SK-N-MC (cell line): ENCODE measurements at regions not wholly inside any gene's neighbourhood (a gene's known extent, or its start where the extent isn't known, plus 50 kb on each side); places are given as distances from the start of the nearest gene placed in this dataset.

Experiments
- EZH2 ChIP-seq: fragments of 200-600 bp; sonication (generic); IDR thresholded peaks from one replicate; pipeline ENCODE4 v1.6.1; 2017; ENCODE audit warnings: antibody characterized with exemption
- FOXP2 ChIP-seq: optimal IDR thresholded peaks from 2 replicates; pipeline ENCODE3; 2011; ENCODE audit warnings: mild to moderate bottlenecking, moderate library complexity; ENCODE audit not compliant: insufficient read depth; ENCODE audit errors: extremely low read length, control extremely low read depth

DNA sequence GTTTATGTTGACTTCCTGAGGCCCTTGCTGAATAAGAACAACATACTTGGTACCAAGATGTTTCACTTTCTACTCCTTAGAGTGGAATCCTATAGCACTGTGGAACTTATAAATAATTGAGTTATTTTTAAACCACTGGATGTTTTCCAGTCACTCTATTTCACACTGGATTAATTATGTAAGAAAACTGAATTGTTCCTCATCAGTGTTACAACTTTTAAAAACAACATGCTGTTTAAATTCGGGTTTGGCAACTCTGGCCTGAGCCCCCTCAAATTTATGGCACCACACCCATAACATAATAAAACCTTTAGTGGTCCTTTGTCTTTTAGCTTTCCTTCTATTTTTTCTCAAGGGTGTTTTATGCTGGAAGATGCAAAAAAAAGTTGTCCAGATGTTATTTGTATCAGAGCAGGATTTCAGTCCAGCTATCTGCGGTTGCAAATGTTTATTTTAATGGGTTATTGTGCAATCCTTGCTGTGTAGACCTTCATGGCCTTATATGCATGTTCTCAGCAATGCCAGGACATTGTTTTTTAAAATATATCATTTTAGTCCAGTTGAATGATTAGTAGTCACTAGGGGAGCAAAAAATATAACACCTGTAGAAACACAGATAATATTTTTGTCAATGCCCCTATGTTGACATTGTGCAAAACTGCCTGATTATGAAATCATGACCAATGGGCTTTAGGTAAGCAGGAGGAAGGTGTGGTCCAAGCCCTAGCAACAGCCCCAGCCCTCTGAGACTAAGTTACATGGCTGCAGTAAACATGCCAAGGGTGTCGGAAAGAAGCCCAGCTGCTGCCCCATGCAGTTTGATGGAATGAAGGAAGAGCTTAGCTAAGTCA is 638.0 kb upstream of the ZEB2 start:
- TF ChIP-seq EZH2 (no peak), FOXP2 (no peak)
